ENCODE measurements at regions not wholly inside any gene's neighbourhood (a gene's known extent, or its start where the extent isn't known, plus 50 kb on each side); places are given as distances from the start of the nearest gene placed in this dataset.

DNA sequence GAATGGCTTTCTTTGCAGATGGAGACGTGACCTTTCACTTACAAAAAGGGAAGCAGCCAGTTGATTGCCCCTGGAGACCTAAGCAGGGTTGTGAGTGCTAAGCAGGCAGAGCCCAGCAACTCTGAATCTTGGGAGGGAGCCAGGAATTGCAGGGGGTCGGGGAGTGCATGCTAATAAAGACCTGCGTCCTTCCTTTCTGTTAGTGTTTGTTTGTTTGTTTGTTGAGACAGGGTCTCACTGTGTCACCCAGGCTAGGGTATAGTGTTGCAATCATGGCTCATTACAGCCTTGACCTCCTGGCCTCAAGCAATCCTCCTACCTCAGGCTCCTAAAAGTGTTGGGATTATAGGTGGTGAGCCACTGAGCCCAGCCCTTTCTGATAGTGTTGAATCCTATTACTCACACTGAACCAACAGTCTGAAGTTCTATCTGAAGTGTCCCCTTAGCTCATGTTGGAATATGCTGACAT, 137.4 kb downstream of the CEP135 start:
- no peak for DNase-seq (ENCODE audit: low read depth)

DNA sequence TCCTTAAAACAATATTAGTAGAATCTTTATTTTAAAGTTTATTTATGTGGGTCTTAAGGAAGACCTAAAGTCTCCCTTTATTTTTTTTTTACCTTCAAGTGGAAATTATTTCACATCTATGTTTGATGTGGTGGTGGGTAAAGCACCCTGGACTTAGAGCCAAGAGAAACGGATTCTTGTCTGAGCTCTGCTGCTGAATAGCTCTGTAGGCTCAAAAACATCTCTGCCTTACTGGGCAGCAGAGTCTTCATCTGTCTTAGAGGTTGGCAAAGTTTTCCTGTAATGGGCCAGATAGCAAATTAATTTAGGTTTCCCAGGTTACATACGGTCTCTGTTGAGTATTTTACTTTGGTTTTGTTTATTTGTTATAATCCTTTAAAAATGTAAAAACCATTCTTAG, 136.5 kb downstream of the CEP135 start:
- DNase-seq (ENCODE audit: low read depth) = no peak

DNA sequence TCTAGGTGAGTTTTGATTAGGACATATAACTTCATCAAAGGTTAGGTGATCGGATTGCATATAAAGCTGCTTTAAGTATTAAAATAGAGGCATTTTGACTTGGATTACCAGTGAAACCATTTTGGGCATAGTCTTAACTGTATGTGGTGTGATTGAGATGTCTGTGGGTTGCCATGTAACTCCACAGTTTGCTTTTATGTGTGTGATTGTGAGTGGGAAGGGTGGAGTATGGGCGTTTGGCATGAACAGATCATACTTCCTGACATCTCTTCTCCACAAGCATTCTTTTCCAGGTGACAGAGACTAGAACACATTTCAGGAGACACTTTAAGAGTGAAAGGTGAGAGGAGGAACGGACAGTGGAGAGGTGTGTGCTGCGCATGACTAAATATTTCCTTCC, 136.1 kb downstream of the CEP135 start:
- no peak for DNase-seq (ENCODE audit: low read depth)

All from stimulated activated CD4-positive, alpha-beta T cell treated with anti-CD3 and anti-CD28 coated beads, Interleukin-2, amount 100 ng/mL, for 4 hours (primary cell).